HUES6 (cell line): ENCODE measurements at regions not wholly inside any gene's neighbourhood (a gene's known extent, or its start where the extent isn't known, plus 50 kb on each side); places are given as distances from the start of the nearest gene placed in this dataset.

ENCODE experiments used
- H3K27ac ChIP-seq: 2 replicates; pipeline ENCODE4 v1.7.0; 2013; ENCODE audit warnings: low read depth, mild to moderate bottlenecking, low read length, inconsistent platforms
- H3K27me3 ChIP-seq: 2 replicates; pipeline ENCODE4 v1.6.1; 2013; ENCODE audit warnings: low read length; ENCODE audit not compliant: control insufficient read depth, insufficient read depth
- H3K36me3 ChIP-seq: 2 replicates; pipeline ENCODE4 v1.6.1; 2013; ENCODE audit warnings: low read length; ENCODE audit not compliant: control insufficient read depth, insufficient read depth
- H3K4me1 ChIP-seq: 2 replicates; pipeline ENCODE4 v1.6.1; 2013; ENCODE audit warnings: low read length; ENCODE audit not compliant: control insufficient read depth, insufficient read depth
- H3K4me3 ChIP-seq: 2 replicates; pipeline ENCODE4 v1.5.1; 2013; ENCODE audit warnings: low read depth, low read length
- H3K9ac ChIP-seq: one replicate; pipeline ENCODE4 v1.6.1; 2013; ENCODE audit warnings: mild to moderate bottlenecking, low read length
- H3K9me3 ChIP-seq: 2 replicates; pipeline ENCODE4 v1.6.1; 2013; ENCODE audit warnings: low read depth, low read length; ENCODE audit not compliant: control insufficient read depth, insufficient read depth

- H3K9me3 ChIP-seq, result no peaks in the 10 kb centered on the region
- H3K27me3 ChIP-seq, result no peaks in the 10 kb centered on the region
- H3K4me1 ChIP-seq, result no peaks in the 10 kb centered on the region
- no peak overlapping the region for H3K27ac ChIP-seq
- no peaks in the 10 kb centered on the region for H3K36me3 ChIP-seq
- no peak overlapping the region for H3K4me3 ChIP-seq
- no peak overlapping the region for H3K9ac ChIP-seq
Observed at GRCh38 chr12:94750864-94751263, 100.5 kb upstream of the TMCC3 start.

- H3K9me3 ChIP-seq, result no peaks in the 10 kb centered on the region
- no peak overlapping the region for H3K9ac ChIP-seq
- H3K4me3 ChIP-seq, result no peak overlapping the region
- no peaks in the 10 kb centered on the region for H3K36me3 ChIP-seq
- no peaks in the 10 kb centered on the region for H3K27me3 ChIP-seq
- no peaks in the 10 kb centered on the region for H3K4me1 ChIP-seq
- no peak overlapping the region for H3K27ac ChIP-seq
Observed at GRCh38 chr12:94749890-94750289, 99.5 kb upstream of the TMCC3 start.

GRCh38 chr12:94749455-94749854, 99.1 kb upstream of the TMCC3 start:
- H3K4me3 ChIP-seq, result no peak overlapping the region

GRCh38 chr12:94748726-94749421, 98.5 kb upstream of the TMCC3 start:
- no peak overlapping the region for H3K27ac ChIP-seq
- no peaks in the 10 kb centered on the region for H3K36me3 ChIP-seq
- H3K27me3 ChIP-seq, result no peaks in the 10 kb centered on the region
- no peaks in the 10 kb centered on the region for H3K4me1 ChIP-seq
- H3K9ac ChIP-seq, result no peak overlapping the region
- H3K9me3 ChIP-seq, result no peaks in the 10 kb centered on the region
- H3K4me3 ChIP-seq, result no peak overlapping the region

More at GRCh38 chr12:94749455-94749854, 99.1 kb upstream of the TMCC3 start:
- Histone ChIP-seq H3K4me1 (no peaks in the 10 kb centered on the region), H3K9ac (no peak overlapping the region), H3K36me3 (no peaks in the 10 kb centered on the region), H3K9me3 (no peaks in the 10 kb centered on the region), H3K27me3 (no peaks in the 10 kb centered on the region), H3K27ac (no peak overlapping the region)

GRCh38 chr12:94745562-94745961, 95.2 kb upstream of the TMCC3 start:
- Histone ChIP-seq H3K4me1 (peaks cover 14% of the 10 kb centered on the region), H3K4me3 (no peak overlapping the region), H3K27ac (no peak overlapping the region), H3K9ac (no peak overlapping the region), H3K27me3 (no peaks in the 10 kb centered on the region), H3K9me3 (no peaks in the 10 kb centered on the region), H3K36me3 (no peaks in the 10 kb centered on the region)

- no peaks in the 10 kb centered on the region for H3K27me3 ChIP-seq
Observed at GRCh38 chr12:94743174-94743573, 92.8 kb upstream of the TMCC3 start.

GRCh38 chr12:94740601-94741362, 90.4 kb upstream of the TMCC3 start:
- Histone ChIP-seq H3K9ac (no peak overlapping the region), H3K4me1 (peaks cover 14% of the 10 kb centered on the region), H3K4me3 (no peak overlapping the region), H3K9me3 (no peaks in the 10 kb centered on the region), H3K36me3 (no peaks in the 10 kb centered on the region), H3K27ac (no peak overlapping the region), H3K27me3 (no peaks in the 10 kb centered on the region)

More at GRCh38 chr12:94743174-94743573, 92.8 kb upstream of the TMCC3 start:
- Histone ChIP-seq H3K9me3 (no peaks in the 10 kb centered on the region), H3K27ac (no peak overlapping the region), H3K4me3 (no peak overlapping the region), H3K36me3 (no peaks in the 10 kb centered on the region), H3K9ac (no peak overlapping the region), H3K4me1 (peaks cover 14% of the 10 kb centered on the region)

- no peak overlapping the region for H3K9ac ChIP-seq
- H3K27ac ChIP-seq, result no peak overlapping the region
- peaks cover 8% of the 10 kb centered on the region for H3K4me1 ChIP-seq
- H3K4me3 ChIP-seq, result no peak overlapping the region
- no peaks in the 10 kb centered on the region for H3K9me3 ChIP-seq
- no peaks in the 10 kb centered on the region for H3K27me3 ChIP-seq
- H3K36me3 ChIP-seq, result no peaks in the 10 kb centered on the region
Observed at GRCh38 chr12:94736820-94737219, 86.5 kb upstream of the TMCC3 start.

GRCh38 chr12:94736004-94736403, 85.6 kb upstream of the TMCC3 start:
- Histone ChIP-seq H3K9me3 (no peaks in the 10 kb centered on the region), H3K4me1 (peaks cover 2% of the 10 kb centered on the region), H3K4me3 (no peak overlapping the region), H3K9ac (no peak overlapping the region), H3K36me3 (no peaks in the 10 kb centered on the region), H3K27ac (no peak overlapping the region), H3K27me3 (no peaks in the 10 kb centered on the region)

GRCh38 chr12:94733727-94734126, 83.4 kb upstream of the TMCC3 start:
- no peak overlapping the region for H3K9ac ChIP-seq
- no peak overlapping the region for H3K27ac ChIP-seq
- H3K27me3 ChIP-seq, result no peaks in the 10 kb centered on the region
- H3K9me3 ChIP-seq, result 0 out of 2 replicates have a peak, but pooled peaks cover 3% of the 10 kb centered on the region
- no peaks in the 10 kb centered on the region for H3K4me1 ChIP-seq
- H3K4me3 ChIP-seq, result no peak overlapping the region
- no peaks in the 10 kb centered on the region for H3K36me3 ChIP-seq

- Histone ChIP-seq H3K27ac (no peak overlapping the region), H3K27me3 (no peaks in the 10 kb centered on the region), H3K4me1 (no peaks in the 10 kb centered on the region), H3K36me3 (no peaks in the 10 kb centered on the region), H3K9me3 (0 out of 2 replicates have a peak, but pooled peaks cover 3% of the 10 kb centered on the region), H3K9ac (no peak overlapping the region), H3K4me3 (no peak overlapping the region)
Observed at GRCh38 chr12:94732367-94732990, 82.1 kb upstream of the TMCC3 start.
